ENCODE measurements at regions not wholly inside any gene's neighbourhood (a gene's known extent, or its start where the extent isn't known, plus 50 kb on each side); places are given as distances from the start of the nearest gene placed in this dataset.

DNA sequence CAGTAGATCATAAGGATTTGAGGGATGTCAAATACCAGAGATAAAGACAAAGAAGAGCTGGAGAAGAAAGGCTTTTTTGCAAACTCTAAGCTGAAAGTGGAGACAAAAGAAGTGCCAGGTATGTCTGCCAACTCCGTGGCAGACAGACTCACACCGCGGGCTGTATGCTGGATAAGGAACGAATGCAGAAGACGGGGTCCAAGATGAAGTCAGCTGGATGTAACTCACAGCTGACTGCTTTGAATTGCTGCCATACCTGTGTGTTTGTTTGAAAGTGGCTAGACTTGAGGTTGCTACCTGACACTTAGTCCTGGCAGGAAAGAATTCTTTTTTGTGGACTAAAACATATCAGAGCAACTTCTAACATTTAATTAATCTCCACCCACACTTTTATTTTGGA, 398.8 kb downstream of the DLEU7 start:
- no peak for FAIRE-seq

GRCh38 chr13:50446611-50447010, 396.9 kb downstream of the DLEU7 start:
- FAIRE-seq: no peak

More for the DNA sequence above, 398.8 kb downstream of the DLEU7 start:
- DNase-seq (ENCODE audit: low spot score): no peak

DNA sequence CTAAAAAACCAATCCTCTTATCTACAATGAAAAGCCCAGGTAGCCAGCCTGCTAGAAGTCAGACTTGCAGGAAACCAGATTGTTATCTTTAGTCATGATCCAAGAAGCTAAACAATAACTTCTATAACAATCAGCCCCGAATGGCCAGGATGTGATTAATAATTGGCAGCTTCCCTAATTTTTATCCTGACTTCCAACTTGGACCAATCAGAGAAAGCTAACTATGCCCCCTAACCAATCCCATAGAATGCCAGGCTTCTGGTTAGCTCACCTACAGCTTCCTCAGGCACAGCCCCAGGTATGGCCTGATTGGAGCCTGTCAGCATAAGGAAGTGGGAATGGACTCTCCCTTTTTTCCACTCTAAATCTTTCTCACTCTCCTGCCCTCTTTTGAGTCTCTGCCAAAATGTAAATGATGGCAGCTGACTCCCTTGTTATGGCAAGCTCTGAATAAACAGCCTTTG, 394.9 kb downstream of the DLEU7 start:
- no peak for FAIRE-seq
- DNase-seq (ENCODE audit: low spot score): no peak

More at GRCh38 chr13:50446611-50447010, 396.9 kb downstream of the DLEU7 start:
- no peak for DNase-seq (ENCODE audit: low spot score)

DNA sequence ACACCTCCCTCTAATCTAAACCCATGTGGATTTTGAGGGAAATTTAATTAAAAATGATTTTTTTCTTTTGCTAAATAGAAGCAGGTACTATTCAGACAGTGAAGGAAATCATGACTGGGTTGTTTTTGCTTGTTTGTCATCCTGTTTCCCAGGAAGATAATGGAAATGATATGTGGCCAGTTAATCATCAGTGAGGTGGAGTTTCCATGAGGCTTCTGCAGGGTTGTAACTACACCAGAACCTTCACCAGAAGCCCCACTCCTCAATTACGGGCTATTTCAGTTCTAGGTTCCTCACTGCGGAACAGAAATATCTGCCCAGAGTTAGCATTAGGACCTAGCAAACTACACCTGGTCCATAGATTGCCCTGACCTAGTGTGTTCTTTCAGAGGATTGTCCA, 394.0 kb downstream of the DLEU7 start:
- FAIRE-seq: no peak

DNA sequence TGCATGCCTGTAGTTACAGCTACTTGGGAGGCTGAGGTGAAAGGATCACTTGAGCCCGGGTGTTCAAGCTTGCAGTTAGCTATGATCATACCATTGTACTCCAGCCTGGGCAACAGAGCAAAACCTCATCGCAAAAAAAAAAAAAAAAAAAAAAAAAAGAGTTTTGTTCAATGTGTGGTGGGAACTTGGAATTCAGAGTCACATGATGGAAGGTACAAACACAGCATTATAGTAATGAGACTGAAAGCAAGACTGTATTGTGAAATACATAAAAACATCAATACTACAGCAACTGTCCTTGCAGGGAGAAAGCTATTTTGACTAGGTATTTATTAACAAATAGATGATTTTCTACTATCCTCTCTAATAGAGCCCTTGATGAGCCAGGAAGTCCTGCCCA, 393.2 kb downstream of the DLEU7 start:
- no peak for FAIRE-seq
- no peak for DNase-seq (ENCODE audit: low spot score)

More for the DNA sequence above, 394.0 kb downstream of the DLEU7 start:
- DNase-seq (ENCODE audit: low spot score): no peak

GRCh38 chr13:50451609-50452008, 391.9 kb downstream of the DLEU7 start:
- no peak for DNase-seq (ENCODE audit: low spot score)
- no peak for FAIRE-seq

GRCh38 chr13:50452028-50452427, 391.5 kb downstream of the DLEU7 start:
- DNase-seq (ENCODE audit: low spot score) (no peak), FAIRE-seq (no peak)

- FAIRE-seq (no peak), DNase-seq (ENCODE audit: low spot score) (no peak)
Observed at GRCh38 chr13:50452756-50453155, 390.7 kb downstream of the DLEU7 start.

DNA sequence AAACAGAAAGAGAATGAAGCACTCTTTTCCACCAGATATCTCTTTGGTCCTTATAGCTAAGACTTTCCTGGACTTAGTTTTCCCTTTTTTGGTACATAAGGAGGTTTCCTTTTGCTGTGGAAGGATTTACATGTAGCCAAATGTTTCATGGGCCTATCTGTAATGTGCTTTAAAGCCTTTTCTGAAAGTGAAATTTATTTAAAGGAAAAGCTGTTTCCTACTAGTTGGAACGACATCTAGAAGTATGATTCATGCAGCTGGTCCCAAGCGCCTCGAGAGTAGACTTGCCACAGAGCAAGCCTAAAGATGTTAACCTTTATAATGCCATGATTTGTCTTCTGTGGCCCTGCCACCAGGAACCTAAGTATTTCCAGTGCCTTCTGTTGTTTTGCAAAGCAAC, 390.3 kb downstream of the DLEU7 start:
- DNase-seq (ENCODE audit: low spot score) (no peak), FAIRE-seq (no peak)

- DNase-seq (ENCODE audit: low spot score) (no peak), FAIRE-seq (no peak)
Observed at GRCh38 chr13:50456111-50456510, 387.4 kb downstream of the DLEU7 start.

DNA sequence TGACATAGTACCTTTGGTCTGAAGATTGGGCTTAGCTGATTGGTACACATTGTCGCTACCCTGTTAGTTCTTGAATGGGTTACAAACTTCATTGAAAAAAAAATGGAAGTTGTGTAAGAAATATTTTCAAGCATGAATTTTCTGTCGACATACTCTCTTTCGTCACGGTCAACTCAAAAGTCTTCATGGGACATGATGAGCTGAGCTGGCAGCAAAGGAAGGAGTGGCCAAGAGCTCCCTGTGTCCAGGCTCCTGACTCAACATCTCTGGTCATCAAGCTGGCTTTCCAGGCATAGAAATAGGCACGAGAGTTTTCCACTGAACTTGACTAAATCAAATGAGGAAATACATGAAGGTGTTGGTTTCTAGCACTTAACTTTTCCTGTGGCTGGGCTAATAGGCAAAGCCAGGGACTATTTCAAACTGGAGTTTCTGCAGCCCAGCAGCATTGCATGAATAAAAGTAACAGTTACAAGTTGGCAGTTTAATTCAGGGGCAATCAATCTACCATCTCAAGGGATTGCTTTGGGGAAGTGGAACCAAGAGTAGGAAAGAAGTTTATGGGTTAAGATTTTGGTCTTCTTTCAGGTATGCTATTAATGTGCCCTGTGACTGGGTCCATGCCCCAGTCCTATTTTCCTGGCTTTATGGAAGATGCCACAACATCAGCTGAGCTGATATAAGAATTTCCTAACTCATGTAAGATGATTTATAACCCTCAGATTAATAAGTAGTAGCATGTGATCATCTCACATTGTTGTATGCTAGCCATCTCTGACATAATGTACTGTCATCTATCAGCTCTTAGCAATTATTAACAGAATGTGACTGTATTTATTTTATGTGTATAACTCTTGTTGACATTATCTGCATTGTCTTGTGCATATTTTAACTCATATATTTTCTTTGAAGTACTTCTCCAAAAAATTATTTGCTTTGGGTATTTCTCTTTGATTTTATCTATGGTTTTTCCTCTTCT, 385.8 kb downstream of the DLEU7 start:
- FAIRE-seq (no peak), DNase-seq (ENCODE audit: low spot score) (no peak)

DNA sequence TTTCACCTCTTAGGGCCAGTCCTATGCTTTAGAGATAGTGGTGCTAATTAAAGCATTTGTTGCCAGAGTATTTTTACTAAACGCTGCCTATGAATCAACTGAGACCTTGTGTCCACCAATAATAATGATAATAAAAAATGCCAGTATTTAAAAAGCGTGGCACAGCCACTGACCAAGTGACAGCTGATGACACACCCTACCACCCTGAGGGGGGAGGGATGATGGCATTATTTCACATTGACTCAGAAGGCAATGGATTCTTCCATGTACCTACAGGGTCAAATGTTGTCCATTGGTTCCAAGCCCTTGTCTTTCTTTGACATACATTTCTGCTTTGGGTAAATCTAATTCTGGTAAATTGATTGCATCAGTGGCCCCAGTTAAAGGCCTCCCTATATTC, 384.4 kb downstream of the DLEU7 start:
- DNase-seq (ENCODE audit: low spot score) (no peak), FAIRE-seq (no peak)

DNA sequence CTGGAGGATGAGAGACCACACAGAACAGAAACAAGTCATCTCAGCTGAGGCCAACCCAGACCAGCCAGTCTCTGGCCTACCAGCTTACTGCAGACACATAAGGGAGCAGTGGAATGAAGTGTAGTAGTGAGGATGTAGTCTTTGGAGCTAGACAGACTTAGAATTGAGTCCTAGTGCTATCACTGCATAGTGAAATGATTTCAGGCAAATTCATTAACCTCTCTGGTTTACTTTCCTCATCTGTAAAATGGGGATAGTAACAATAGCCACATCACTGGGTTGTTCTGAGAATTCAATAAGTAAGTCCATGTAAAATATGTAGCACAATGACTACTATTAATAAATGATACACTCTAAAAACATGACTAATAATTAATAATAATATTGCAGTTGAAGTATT, 383.8 kb downstream of the DLEU7 start:
- DNase-seq (ENCODE audit: low spot score) (no peak), FAIRE-seq (no peak)

GRCh38 chr13:50460358-50460757, 383.1 kb downstream of the DLEU7 start:
- FAIRE-seq: no peak
- DNase-seq (ENCODE audit: low spot score): no peak

DNA sequence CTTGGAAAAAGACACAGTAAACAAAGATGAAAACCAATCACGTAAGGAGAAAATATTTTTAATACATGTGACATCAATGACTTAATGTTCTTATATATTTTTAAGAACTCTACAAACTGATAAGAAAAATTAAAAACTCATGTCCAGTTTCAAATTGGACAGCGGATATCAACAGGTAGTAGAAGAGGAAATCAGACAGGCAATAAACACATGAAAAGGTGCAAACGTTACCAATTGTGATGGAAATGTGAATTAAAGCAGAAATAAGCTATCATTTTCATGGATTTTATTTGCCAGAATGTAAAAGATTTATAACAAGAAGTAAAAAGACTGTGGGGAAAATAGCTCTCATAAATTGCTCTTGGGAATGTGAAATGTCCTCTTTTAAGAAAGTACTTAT, 382.3 kb downstream of the DLEU7 start:
- no peak for FAIRE-seq
- no peak for DNase-seq (ENCODE audit: low spot score)

DNA sequence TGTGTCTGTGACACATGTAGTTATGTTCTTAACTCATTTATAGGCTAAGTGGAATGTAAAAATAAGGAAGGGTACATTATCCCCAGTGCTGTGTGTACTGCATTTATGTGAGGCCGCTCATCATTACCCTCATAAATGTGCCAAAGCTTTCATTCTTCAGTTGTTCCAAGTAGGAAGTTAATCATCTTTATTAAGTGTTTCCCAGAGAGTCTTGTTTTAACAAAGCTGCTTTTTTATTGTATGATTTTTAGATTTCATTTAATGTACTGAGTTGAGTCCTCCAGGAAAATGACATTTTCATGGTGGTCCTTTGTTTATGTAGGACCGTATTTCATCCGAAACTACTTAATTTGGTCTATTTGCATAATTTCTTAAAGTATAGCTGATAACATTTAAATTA, 379.8 kb downstream of the DLEU7 start:
- DNase-seq (ENCODE audit: low spot score) (no peak), FAIRE-seq (no peak)

DNA sequence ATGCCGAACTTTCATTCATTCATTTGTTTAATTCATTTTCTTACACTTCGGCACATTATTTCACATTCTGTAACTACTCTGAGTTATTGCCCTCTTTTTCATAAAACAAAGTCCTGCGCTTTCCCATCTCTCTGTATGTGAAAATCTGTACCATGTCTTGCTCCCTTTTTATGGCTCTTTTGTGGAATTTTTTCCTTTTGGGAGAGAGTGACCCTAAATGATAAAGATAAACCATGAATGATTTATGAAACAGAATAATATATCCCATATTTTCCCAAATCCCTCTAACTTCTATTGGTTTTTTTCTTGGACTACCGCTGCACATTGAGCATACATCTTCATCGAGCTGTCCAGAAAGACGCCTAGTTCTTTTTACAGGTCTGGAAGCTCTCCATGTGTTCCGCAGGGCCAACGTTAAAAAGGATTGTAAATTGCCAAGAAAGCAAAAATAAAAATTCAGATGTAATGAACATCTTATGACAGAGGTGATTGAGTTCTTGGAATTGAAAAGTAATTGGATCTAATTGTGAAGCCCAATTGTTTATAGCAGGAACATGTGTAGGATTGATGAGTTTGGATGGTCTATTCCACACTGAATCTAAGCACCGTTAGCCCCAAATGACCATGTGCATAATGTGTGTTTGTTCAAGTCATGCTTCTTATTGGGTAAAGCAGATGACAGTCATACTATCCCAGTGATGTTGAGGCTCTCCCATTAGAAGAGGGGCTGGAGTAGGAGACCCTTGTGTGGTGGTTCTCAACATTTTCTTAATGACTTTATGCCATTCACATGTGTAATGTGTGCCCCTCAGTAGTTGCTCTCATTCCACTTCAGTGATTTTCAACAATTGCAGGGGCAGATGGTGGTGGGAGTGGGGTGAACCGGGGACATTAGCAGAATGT, 378.9 kb downstream of the DLEU7 start:
- DNase-seq (ENCODE audit: low spot score) (no peak), FAIRE-seq (no peak)

- DNase-seq (ENCODE audit: low spot score) (no peak), FAIRE-seq (no peak)
Observed at GRCh38 chr13:50466456-50466855, 377.0 kb downstream of the DLEU7 start.

- no peak for DNase-seq (ENCODE audit: low spot score)
- no peak for FAIRE-seq
Observed at GRCh38 chr13:50467156-50468110, 376.1 kb downstream of the DLEU7 start.

DNA sequence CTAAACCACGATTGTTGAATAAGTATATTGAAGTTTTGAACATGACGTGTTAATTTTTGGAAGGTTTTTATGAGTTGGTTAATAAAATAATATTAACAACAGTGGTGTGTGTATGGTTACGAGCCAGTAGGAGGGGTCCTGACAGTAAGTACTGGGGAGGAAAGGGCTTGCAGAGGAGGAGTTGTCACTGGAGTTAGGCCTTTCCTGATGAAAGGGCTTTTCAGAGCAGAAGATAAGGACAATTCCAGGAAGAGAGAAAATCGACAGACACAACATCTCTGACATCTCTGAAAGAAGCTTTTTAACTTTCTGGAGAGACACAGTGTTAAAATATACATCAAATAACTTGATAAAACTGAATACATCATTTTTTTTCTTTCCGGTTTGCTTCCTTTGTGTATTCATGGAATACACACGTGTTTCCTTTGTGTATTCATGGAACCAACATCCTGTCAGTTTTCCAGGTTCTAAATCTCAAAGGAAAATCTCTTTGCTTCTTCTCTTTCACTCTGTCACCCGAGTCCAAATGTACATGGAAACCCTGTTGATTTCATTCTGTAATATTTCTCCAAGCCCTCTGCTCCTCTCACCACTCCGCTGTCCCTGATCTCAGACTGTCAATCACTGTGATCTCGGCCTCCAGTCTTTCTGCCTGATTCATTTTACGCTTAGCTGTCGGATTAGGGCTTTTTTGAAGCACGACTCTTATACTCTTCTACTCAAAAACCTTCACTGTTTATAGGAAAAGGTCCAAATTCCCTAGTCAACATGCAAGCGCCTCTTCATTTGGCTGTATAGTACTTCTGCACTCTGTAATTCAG, 374.4 kb downstream of the DLEU7 start:
- DNase-seq (ENCODE audit: low spot score) (no peak), FAIRE-seq (no peak)
